Fibroblast of mammary gland (primary cell): ENCODE measurements at regions not wholly inside any gene's neighbourhood (a gene's known extent, or its start where the extent isn't known, plus 50 kb on each side); places are given as distances from the start of the nearest gene placed in this dataset.

ENCODE experiments used
- DNase-seq: peaks from one replicate; pipeline ENCODE4 v3.0.0-alpha.2; 2010; ENCODE audit warnings: low read depth
- H3K4me3 ChIP-seq: 2 replicates; pipeline ENCODE4 v1.5.1; 2011; ENCODE audit warnings: low read depth, mild to moderate bottlenecking, low read length, moderate library complexity; ENCODE audit not compliant: control insufficient read depth
- TF ChIP-seq, protein P1 (sequence below): conservative IDR thresholded peaks from 2 replicates; pipeline ENCODE4 v1.5.1; 2011; ENCODE audit warnings: low read depth, low read length, inconsistent platforms; ENCODE audit not compliant: control insufficient read depth, insufficient read depth

DNA sequence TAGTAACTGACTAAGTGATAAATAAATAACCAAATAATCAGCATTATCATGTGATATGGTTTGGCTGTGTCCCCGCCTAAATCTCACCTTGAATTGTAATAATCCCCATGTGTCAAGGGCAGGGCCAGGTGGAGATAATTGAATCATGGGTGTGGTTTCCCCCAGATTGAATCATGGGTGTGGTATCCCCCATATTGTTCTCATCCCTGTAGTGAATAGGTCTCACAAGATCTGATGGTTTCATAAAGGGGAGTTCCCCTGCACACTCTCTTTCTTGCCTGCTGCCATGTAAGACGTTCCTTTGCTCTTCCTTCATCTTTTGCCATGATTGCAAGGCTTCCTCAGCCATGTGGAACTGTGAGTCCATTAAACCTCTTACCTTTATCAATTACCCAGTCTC lies 72.1 kb upstream of the NRP1 start:
- DNase-seq = no peak
- TF ChIP-seq, protein P1, sequence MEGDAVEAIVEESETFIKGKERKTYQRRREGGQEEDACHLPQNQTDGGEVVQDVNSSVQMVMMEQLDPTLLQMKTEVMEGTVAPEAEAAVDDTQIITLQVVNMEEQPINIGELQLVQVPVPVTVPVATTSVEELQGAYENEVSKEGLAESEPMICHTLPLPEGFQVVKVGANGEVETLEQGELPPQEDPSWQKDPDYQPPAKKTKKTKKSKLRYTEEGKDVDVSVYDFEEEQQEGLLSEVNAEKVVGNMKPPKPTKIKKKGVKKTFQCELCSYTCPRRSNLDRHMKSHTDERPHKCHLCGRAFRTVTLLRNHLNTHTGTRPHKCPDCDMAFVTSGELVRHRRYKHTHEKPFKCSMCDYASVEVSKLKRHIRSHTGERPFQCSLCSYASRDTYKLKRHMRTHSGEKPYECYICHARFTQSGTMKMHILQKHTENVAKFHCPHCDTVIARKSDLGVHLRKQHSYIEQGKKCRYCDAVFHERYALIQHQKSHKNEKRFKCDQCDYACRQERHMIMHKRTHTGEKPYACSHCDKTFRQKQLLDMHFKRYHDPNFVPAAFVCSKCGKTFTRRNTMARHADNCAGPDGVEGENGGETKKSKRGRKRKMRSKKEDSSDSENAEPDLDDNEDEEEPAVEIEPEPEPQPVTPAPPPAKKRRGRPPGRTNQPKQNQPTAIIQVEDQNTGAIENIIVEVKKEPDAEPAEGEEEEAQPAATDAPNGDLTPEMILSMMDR = no peak
- H3K4me3 ChIP-seq = no peak overlapping the region

DNA sequence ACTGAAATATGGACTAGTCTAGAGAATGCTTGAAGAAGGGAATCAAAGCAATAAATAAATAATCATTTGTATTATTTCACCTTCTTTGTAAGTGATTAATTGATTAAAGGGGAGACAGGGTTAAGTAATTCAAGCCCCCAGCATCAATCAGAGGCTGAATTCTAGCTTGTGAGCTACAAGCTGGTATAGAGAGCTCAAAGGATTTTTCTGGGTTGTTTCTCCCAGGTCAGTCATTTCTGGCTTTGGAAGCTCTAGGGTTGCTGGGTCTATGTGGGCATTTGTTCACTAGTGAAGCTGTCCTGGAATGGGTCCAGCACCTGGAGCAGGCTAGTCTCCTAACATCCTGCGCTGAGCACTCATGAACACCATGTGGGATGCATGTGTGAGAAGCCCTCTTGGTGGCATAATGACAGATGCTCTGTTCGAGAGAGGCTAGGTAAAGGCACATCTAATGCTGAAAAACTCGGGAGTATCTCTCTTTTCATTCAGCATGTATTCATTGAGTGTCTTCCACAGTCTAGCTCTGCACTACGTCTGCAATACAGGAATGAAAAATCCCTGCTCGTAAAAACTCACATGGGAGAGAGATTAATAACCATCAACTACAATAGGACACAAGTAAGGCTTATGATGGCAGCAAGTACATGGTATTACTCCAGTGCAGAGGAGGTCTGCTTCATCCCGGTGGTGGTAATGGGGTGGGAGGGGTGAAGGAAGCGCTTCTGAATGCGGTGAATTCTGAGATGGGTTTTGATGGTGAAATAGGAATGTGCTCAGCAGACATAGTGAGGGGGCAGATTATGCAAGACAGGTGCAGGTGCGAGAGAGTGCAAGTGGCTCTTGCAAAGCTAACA lies 68.0 kb upstream of the NRP1 start:
- H3K4me3 ChIP-seq = no peak overlapping the region
- TF ChIP-seq, protein P1 = no peak
- DNase-seq = no peak

GRCh38 chr10:33401300-33401699 lies 66.8 kb upstream of the NRP1 start:
- TF ChIP-seq, protein P1 = no peak
- H3K4me3 ChIP-seq = no peak overlapping the region
- no peak for DNase-seq

DNA sequence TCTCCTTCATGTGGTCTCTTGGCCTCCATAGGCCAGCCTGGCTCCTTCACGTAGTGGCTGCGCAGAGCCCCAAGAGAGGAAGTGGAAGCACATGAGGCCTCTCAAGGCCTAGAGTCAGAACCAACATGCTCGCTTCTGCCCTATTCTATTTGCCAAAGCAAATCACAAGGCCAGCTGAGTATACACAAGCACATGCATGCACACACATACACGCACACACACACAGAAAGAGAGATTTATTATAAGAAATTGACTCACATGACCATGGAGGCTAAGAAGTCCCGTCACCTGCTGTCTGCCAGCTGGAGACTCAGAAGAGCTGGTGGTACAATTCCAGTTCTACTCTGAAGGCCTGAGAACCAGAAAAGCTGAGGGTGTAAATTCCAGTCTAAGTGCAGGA lies 64.3 kb upstream of the NRP1 start:
- no peak overlapping the region for H3K4me3 ChIP-seq
- DNase-seq = no peak
- TF ChIP-seq, protein P1 = no peak

GRCh38 chr10:33396938-33397337 lies 62.5 kb upstream of the NRP1 start:
- no peak for DNase-seq
- TF ChIP-seq, protein P1 = no peak
- H3K4me3 ChIP-seq = no peak overlapping the region

GRCh38 chr10:33396279-33396678 lies 61.8 kb upstream of the NRP1 start:
- no peak overlapping the region for H3K4me3 ChIP-seq
- TF ChIP-seq, protein P1 = no peak
- DNase-seq = no peak
